ENCODE measurements at regions not wholly inside any gene's neighbourhood (a gene's known extent, or its start where the extent isn't known, plus 50 kb on each side); places are given as distances from the start of the nearest gene placed in this dataset.

- no peak overlapping the region for H3K27ac ChIP-seq (ENCODE audit: low read depth, low read length)
- FAIRE-seq: no peak
- H3K9ac ChIP-seq (replicated peaks in 1 of 4; ENCODE audit: extremely low read depth in 1 of 4, low read depth in 3 of 4, low read length in 3 of 4): no peak overlapping the region
- CTCF ChIA-PET (ENCODE audit: partially characterized antibody): no interaction called here
- no peak overlapping the region for H2BK15ac ChIP-seq (ENCODE audit: low read length)
- H3K4me3 ChIP-seq (ENCODE audit: extremely low read depth in 1 of 4, insufficient read depth in 2 of 4, low read depth in 3 of 4, low read length in 4 of 4): no peak overlapping the region
- no peak overlapping the region for H2BK20ac ChIP-seq (ENCODE audit: low read length)
- peak overlapping the region; percentile 68; the same call in 1 of the 2 replicates for H4K8ac ChIP-seq (ENCODE audit: extremely low read depth, insufficient read depth, low read length)
- no peaks in the 10 kb centered on the region for H3K4me1 ChIP-seq (replicated peaks in 1 of 4; ENCODE audit: control insufficient read depth in 3 of 4, insufficient read depth in 4 of 4, low read length in 3 of 4)
- DNase-seq (ENCODE audit: low read depth in 1 of 2, low spot score in 2 of 2): no peak
- POLR2A ChIA-PET (ENCODE audit: partially characterized antibody): interaction anchor here (1.1 kb wide), 1 partner anchor 10 kb away, joined by 3 read pairs; no protein-coding TSS in a partner anchor
- no peak overlapping the region for H3K56ac ChIP-seq (replicated peaks; ENCODE audit: insufficient read length, low read depth, low read length)
- no peak overlapping the region for H2BK12ac ChIP-seq (ENCODE audit: low read depth, low read length)
- H2AK5ac ChIP-seq (ENCODE audit: low read depth, low read length): no peak overlapping the region
- H3K4ac ChIP-seq (replicated peaks; ENCODE audit: insufficient read length, low read depth, low read length): no peak overlapping the region
- no peaks in the 10 kb centered on the region for H3K79me2 ChIP-seq (ENCODE audit: control insufficient read depth in 1 of 2, insufficient read depth in 2 of 2, low read length in 2 of 2)
- no peaks in the 10 kb centered on the region for H4K20me1 ChIP-seq (replicated peaks in 1 of 2; ENCODE audit: control insufficient read depth in 1 of 2, insufficient read depth in 2 of 2, low read length in 2 of 2)
- no peaks in the 10 kb centered on the region for H3K23me2 ChIP-seq (ENCODE audit: low read depth, low read length)
- no peak overlapping the region for H4K91ac ChIP-seq (replicated peaks; ENCODE audit: insufficient read length, low read length)
- H3K9me3 ChIP-seq (ENCODE audit: insufficient read depth in 2 of 2, low read depth in 1 of 2, low read length in 1 of 2): peaks cover 0 to 7% of the 10 kb centered on the region in 2 experiments; a peak in 1 of 4 replicates
- H3K23ac ChIP-seq (ENCODE audit: insufficient read length): no peak overlapping the region
- no peaks in the 10 kb centered on the region; a peak in 1 of 8 replicates for H3K36me3 ChIP-seq (ENCODE audit: control insufficient read depth in 2 of 4, insufficient read depth in 4 of 4, low read length in 3 of 4)
- WGBS, 2 experiments (ENCODE audit: extremely low coverage in 1 of 2, insufficient coverage in 1 of 2, insufficient read length in 1 of 2, insufficient replicate concordance in 2 of 2, low coverage in 1 of 2, low lambda C conversion rate in 2 of 2, missing lambda C conversion rate in 1 of 2): 92% methylated on average over 21 of the region's 38 CpGs; no CpG with 5 or more reads in 1 of the 2 experiments
- H3K18ac ChIP-seq (ENCODE audit: extremely low read depth, low read length): no peak overlapping the region
- H3K27me3 ChIP-seq (replicated peaks in 1 of 4; ENCODE audit: control insufficient read depth in 3 of 4, extremely low read depth in 1 of 4, insufficient read depth in 3 of 4, low read length in 3 of 4): no peaks in the 10 kb centered on the region
- H3K79me1 ChIP-seq (ENCODE audit: low read depth, low read length): no peaks in the 10 kb centered on the region
- no peak overlapping the region for H2BK5ac ChIP-seq (ENCODE audit: low read depth, low read length)
- no peak overlapping the region for H2AFZ ChIP-seq (ENCODE audit: low read length)
- no peak overlapping the region for H3K14ac ChIP-seq (ENCODE audit: insufficient read length)
- H2BK120ac ChIP-seq (replicated peaks; ENCODE audit: low read depth, low read length): no peak overlapping the region
- H3K4me2 ChIP-seq (ENCODE audit: insufficient read depth in 1 of 2, low read depth in 2 of 2, low read length in 2 of 2): no peak overlapping the region
- no peak overlapping the region for H4K5ac ChIP-seq (ENCODE audit: insufficient read length, low read depth, low read length)
- TF ChIP-seq ATF3 (IDR thresholded peaks at IDR 0.05; ENCODE audit: insufficient read depth, low read depth, low read length) (no peak), CHD1 (IDR thresholded peaks at IDR 0.05; ENCODE audit: low read depth, low read length) (no peak), GABPA (IDR thresholded peaks at IDR 0.05; ENCODE audit: borderline replicate concordance, insufficient read depth, low read length) (no peak), TAF7 (optimal IDR thresholded peaks at IDR 0.05; ENCODE audit: borderline replicate concordance, low read depth, low read length) (no peak), KDM1A (IDR thresholded peaks at IDR 0.05; ENCODE audit: borderline replicate concordance, low read length) (no peak), EZH2 (IDR thresholded peaks at IDR 0.05; ENCODE audit: low read depth, low read length, severe bottlenecking) (no peak), RAD21 (IDR thresholded peaks at IDR 0.05 in 1 of 2, conservative IDR thresholded peaks at IDR 0.05 in 1 of 2; ENCODE audit: low read depth in 2 of 2, low read length in 2 of 2) (no peak), SAP30 (IDR thresholded peaks at IDR 0.05; ENCODE audit: insufficient read depth, insufficient replicate concordance, low read length) (no peak), SUZ12 (IDR thresholded peaks at IDR 0.05; ENCODE audit: low read length) (no peak), CBX5 (IDR thresholded peaks at IDR 0.05; ENCODE audit: low read depth, low read length) (no peak), POLR2A (IDR thresholded peaks at IDR 0.05; ENCODE audit: control extremely low read depth in 1 of 2, low read depth in 2 of 2, low read length in 2 of 2) (no peak)
Measured at GRCh38 chr7:86282014-86282682, 361.6 kb upstream of the GRM3 start.

Measured in H1 (cell line).